ENCODE measurements at regions not wholly inside any gene's neighbourhood (a gene's known extent, or its start where the extent isn't known, plus 50 kb on each side); places are given as distances from the start of the nearest gene placed in this dataset.

- no peak for TF ChIP-seq CTCF (IDR thresholded peaks at IDR 0.05; ENCODE audit: low read length)
- no peak for TF ChIP-seq EZH2phosphoT487 (IDR thresholded peaks at IDR 0.05; ENCODE audit: low read length)
- TF ChIP-seq EZH2 (optimal IDR thresholded peaks at IDR 0.05; ENCODE audit: low read depth, low read length), result no peak
These were observed 211.9 kb upstream of the VSTM2A start for GRCh38 chr7:54330216-54330800.

All from MM.1S (cell line).